NOMO-1 (cell line): ENCODE measurements at regions not wholly inside any gene's neighbourhood (a gene's known extent, or its start where the extent isn't known, plus 50 kb on each side); places are given as distances from the start of the nearest gene placed in this dataset.
"Not testable (repeated sequence)": the region's sequence is repeated elsewhere in the genome, so short reads cannot be mapped to it uniquely, and the experiment has no call there.

Experiments used
- DNase-seq, 2 experiments: peaks; one replicate each; lab custom pipeline; 2025; ENCODE audit not compliant: unreplicated experiment in 2 of 2; lab: John Stamatoyannopoulos, UW

GRCh38 chr3:170814822-170815221, 55.2 kb downstream of the RPL22L1 start:
- peak in 1 of 2 experiments; percentile 59 for DNase-seq

- no peak for DNase-seq
These were observed 56.7 kb downstream of the RPL22L1 start for GRCh38 chr3:170813266-170813665.

GRCh38 chr3:170811928-170812591, 57.9 kb downstream of the RPL22L1 start:
- peak; percentile 36 to 86 for DNase-seq

GRCh38 chr3:170811515-170811914, 58.5 kb downstream of the RPL22L1 start:
- no peak for DNase-seq

- DNase-seq, result peak in 1 of 2 experiments; percentile 46
These were observed 60.0 kb downstream of the RPL22L1 start for GRCh38 chr3:170809975-170810357.

- DNase-seq, result peak; percentile 11 to 28
These were observed 60.7 kb downstream of the RPL22L1 start for GRCh38 chr3:170809007-170809974.

- DNase-seq, result no peak
These were observed 62.0 kb downstream of the RPL22L1 start for GRCh38 chr3:170808041-170808440.

- no peak for DNase-seq
These were observed 63.3 kb downstream of the RPL22L1 start for GRCh38 chr3:170806676-170807075.

GRCh38 chr3:170806141-170806540, 63.9 kb downstream of the RPL22L1 start:
- DNase-seq, result no peak

- DNase-seq, result not testable (repeated sequence)
These were observed 64.7 kb downstream of the RPL22L1 start for GRCh38 chr3:170805296-170805695.

GRCh38 chr3:170804634-170805033, 65.4 kb downstream of the RPL22L1 start:
- DNase-seq, result not testable (repeated sequence)

- DNase-seq, result no peak
These were observed 65.9 kb downstream of the RPL22L1 start for GRCh38 chr3:170804078-170804477.

- no peak for DNase-seq
These were observed 67.5 kb downstream of the RPL22L1 start for GRCh38 chr3:170802164-170803151.

GRCh38 chr3:170801597-170801996, 68.4 kb downstream of the RPL22L1 start:
- DNase-seq, result no peak

GRCh38 chr3:170800275-170800674, 69.7 kb downstream of the RPL22L1 start:
- not testable (repeated sequence) for DNase-seq

- DNase-seq, result no peak
These were observed 71.0 kb downstream of the RPL22L1 start for GRCh38 chr3:170799009-170799408.

- DNase-seq, result no peak
These were observed 72.3 kb downstream of the RPL22L1 start for GRCh38 chr3:170797685-170798084.

GRCh38 chr3:170792471-170792870, 77.5 kb downstream of the RPL22L1 start:
- DNase-seq, result no peak

GRCh38 chr3:170790647-170791046, 79.3 kb downstream of the RPL22L1 start:
- no peak for DNase-seq

GRCh38 chr3:170787464-170787863, 82.5 kb downstream of the RPL22L1 start:
- no peak for DNase-seq

- DNase-seq, result no peak
These were observed 84.5 kb downstream of the RPL22L1 start for GRCh38 chr3:170785454-170785853.
